ENCODE measurements at regions not wholly inside any gene's neighbourhood (a gene's known extent, or its start where the extent isn't known, plus 50 kb on each side); places are given as distances from the start of the nearest gene placed in this dataset.

DNA sequence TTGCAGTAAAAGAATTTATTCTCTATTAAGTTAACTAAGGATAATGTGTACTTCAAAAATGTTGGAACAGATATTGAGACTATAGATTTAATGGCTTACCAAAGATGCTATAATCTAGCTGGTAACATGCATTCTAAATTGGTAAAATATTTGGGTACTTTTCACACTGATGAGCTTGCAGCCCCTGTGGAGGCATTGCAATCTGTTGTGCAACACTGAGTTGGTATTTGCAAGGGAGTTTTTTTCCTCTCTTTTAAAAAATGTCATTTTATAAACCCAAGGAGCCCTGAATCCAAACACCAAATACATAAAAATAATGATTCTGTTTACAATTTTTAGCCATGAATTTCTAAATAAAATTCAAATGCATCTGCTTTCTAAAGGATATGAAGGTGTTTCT is 944.8 kb downstream of the DTWD2 start:
- DNase-seq (ENCODE audit: low spot score) = no peak

DNA sequence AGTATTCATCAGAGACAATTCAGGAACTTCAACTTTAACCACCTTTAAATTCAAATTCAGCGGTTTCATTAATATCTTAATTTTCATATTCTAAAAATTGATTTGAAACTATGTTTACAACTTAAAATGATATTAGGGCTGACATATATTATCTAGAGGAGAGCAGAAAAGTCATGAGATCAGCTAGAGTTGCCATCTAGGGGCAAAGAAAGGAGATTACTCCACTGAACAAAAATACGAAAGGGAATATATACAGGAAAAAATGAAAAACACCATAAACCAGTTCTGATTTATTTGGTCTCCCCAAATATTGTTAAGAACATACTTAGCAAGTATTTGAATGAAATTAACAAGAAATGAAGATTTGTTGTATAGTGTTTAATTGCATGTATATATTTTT is 946.3 kb downstream of the DTWD2 start:
- no peak for DNase-seq (ENCODE audit: low spot score)

DNA sequence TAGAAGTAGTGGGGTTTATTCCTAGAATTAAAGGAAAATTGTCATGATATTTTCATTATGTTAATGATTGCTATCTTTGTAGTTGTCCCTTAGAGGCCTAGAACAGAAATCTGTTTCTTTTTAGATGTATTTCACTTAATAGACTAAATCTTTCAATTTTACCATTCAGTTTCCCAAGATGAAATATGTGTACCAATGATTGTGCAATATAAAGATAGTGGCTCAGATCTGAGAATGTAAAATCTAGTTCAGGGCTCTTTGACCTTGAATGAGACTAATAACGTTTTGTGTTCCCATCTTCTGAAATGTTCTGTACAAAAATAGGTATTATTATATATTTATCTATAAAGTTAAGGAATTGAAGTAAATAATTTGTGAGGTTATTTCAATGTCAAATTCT is 947.9 kb downstream of the DTWD2 start:
- DNase-seq (ENCODE audit: low spot score) = no peak

DNA sequence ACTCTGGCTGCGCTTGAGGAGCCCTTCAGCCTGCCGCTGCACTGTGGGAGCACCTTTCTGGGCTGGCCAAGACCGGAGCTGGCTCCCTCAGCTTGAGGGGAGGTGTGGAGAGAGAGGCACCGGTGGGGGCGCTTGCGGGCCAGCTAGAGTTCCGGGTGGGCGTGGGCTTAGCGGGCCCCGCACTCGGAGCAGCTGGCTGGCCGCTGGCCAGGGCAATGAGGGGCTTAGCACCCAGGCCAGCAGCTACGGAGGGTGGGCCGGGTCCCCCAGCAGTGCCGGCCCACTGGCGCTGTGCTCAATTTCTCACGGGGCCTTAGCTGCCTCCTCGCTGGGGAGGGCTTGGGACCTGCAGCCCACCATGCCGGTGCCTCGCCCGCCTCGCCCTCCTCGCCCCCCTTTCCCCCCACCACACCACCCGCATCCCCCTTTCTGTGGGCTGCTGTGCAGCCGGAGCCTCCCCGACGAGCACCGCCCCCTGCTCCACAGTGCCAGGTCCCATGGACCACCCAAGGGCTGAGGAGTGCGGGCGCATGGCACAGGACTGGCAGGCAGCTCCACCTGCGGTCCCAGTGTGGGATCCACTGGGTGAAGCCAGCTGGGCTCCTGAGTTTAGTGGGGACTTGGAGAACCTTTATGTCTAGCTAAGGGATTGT is 954.5 kb downstream of the DTWD2 start:
- no peak for DNase-seq (ENCODE audit: low spot score)

DNA sequence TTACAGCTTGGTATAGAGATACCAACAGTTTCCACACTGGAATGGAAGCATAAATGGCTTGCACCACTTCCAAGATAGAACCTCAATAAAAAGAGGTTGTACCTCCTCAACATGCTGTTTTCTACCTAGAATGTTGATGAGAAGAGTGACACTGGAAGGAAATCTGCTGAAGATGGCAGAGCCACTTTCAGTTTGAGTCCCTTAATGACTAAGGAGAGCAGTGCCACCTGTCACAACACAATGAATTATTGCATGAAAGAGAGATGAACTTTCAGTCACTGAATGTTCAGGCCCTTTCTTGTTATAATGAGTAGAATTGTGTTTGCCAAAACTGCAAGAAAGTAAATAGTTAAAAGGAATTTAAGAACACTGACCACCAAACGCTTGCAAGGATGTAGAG is 958.5 kb downstream of the DTWD2 start:
- no peak for DNase-seq (ENCODE audit: low spot score)

DNA sequence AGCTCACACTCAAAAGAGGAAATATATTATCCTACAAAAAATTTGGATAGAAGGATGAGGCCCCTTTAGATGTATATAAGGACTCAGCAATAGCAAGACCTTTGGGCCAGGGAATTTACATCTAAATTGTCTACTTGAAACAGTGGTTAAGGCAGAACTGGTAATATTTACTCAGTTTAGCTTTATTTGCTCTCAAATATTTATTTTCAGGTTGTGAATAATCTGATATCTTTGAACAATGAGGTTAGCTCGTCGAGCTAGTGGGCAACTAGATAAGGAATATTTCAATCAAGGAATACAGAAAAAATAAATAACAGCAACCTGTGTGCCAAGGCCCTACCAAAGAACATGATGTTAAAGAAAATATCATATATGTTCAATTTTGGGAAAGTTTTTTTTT is 966.3 kb downstream of the DTWD2 start:
- DNase-seq (ENCODE audit: low spot score) = no peak

DNA sequence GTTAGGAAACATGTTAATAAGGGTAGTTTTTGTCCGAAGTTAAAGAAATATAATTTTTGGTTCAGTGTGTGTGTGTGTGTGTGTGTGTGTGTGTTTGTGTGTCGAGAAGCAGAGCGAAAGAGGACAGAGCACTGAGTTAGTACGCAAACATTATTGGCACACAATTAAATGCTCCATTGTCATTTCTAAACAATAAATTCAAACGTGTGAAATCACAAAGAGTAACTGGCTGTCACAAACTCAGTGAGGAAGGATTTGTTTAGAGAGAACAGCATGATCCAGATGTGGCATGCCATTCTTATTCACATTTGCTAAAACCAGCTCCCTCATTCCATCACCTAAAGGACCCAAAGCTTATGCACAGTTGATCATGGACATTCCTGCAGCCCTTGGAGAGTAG is 970.8 kb downstream of the DTWD2 start:
- DNase-seq (ENCODE audit: low spot score) = no peak

DNA sequence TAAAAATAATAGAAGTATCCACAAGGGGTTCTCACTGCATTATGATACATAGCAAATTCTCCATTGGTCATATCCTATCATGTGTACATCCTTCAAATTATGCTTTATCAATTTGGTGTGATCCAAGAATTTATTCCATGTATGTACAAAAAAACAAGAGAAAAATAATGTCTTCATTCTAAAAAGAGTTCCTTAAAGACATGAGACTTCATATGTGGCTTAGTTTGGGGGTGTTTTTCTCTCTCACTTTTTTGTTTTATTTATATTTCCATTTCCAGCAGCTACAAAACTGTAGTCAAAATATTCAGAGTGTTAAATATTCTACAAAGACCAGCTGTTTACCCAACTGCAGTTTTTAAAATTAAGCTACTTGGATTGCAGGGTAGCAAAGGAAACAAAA is 972.0 kb downstream of the DTWD2 start:
- no peak for DNase-seq (ENCODE audit: low spot score)

DNA sequence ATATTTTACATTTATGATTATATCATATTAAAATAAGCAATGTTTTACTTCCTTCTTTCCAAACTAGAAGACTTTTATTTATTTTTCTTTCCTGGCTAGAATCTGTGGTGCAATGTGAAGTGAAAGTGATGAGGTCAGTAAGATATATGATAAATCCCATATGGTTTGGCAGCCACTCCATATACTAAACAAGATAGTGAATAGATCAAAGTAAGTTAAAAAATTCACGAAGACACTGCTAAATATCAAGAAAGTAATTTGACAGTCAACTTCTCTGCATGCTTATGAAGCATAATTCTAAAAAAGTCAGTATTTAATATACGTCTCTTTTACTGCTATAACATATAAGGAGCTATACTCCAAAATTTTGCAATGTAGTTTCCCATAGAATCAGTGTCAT is 972.8 kb downstream of the DTWD2 start:
- DNase-seq (ENCODE audit: low spot score) = no peak

DNA sequence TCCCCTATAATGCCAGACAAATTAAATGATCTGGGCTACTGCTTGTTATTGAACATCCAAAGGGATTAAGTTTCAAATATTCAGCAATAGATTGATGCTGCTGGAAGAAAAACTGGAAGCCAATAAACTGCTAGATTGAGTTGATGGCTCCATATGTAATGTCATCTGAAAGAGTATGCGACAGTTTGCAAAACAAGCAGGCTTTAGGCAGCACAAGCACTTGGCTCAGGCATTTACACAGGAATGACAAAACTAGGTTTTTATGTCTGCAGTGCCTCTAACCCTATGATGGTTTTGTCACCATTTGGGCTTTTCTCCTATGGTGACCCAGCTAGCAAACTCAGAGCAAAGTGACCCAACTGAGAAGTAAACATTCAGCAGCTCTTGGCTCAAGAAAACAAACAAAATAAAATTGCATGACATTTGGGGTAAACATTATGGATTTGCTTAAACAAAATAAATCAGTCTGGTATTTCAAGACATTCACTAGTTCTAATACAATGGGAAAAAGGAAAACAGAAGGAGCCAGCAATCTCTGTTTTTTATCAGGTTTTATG is 978.5 kb downstream of the DTWD2 start:
- DNase-seq (ENCODE audit: low spot score) = no peak

DNA sequence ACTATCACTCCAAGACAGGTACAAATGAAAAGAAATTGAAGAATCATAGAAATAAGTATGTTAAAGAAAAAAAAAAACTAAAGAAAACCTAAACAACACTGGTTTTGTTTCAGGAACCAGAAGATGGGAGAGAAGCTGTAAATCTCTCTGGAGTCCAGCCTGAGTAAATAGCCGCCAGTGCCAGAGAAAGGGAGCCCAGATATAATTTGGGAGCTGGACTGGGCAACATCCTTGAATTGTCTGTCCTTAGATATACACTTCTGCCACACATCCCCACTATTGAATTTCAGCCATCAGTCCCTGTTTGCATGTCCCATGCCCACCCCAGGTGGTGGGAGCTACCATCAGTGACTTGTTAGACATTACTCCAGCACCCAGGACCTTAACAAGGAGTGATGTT is 979.6 kb downstream of the DTWD2 start:
- DNase-seq (ENCODE audit: low spot score) = no peak

DNA sequence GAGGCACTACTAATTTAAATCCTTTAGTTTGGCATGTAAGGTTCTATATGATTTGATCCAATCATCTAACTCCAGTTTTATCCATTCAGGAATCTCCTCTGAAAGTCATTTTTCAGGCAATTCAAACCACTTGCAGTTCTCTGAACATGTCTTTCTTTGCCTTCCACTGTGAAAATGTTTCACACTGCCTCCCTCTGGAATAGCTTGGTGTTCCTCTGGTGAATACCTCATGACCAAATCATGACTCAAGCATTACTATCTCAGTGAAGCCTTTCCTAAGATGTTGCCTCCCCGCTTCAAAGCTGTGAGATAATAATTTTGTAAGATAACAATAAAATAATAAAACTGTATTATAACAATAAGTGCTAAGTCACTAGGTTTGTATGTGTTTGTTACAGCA is 981.1 kb downstream of the DTWD2 start:
- no peak for DNase-seq (ENCODE audit: low spot score)

DNA sequence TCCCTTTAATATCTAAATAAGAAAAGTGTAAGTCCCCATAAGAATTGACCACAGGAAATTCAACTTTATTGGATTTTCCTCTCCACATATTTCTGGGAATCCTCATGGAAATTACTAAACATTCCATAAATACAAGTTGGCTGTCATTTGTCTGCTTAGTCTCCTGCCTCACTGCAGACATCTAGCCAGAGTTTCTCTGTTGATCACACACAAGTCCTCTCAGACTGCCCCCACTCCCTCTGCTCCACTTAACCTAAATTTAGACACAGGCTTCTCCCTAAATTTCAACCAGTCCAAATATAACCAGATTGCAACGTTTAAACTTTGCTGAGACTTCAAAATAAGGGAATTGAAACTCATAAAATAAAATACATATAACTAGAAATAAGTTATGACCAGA is 982.1 kb downstream of the DTWD2 start:
- DNase-seq (ENCODE audit: low spot score) = no peak

DNA sequence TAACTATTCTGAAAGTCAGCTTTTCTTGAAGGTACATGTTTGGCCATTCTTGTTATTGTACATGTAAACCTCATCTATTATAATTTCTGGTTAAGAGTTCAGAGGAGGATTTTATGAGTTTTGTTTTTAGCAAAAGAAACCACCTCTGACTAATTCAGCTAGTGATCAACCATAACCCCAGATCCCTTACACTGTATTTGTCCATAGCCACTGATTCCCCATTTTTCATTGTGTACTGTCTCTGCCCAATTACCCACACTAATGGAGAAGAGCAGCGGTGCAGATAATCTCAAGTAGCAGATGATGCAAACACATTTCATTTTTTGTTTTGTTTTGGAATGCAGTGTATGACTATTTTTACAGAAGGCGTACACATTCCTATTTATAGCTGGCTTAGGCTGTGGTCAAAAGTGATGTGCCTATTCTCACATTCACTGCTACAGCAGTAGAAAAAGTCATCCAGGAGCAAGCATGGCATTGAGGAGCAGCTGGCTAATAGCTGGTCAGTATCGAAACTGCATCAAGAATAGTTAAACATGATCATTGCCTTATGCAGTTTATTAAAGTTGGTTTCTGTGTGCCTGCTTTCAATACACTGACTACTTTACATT is 988.3 kb downstream of the DTWD2 start:
- no peak for DNase-seq (ENCODE audit: low spot score)

DNA sequence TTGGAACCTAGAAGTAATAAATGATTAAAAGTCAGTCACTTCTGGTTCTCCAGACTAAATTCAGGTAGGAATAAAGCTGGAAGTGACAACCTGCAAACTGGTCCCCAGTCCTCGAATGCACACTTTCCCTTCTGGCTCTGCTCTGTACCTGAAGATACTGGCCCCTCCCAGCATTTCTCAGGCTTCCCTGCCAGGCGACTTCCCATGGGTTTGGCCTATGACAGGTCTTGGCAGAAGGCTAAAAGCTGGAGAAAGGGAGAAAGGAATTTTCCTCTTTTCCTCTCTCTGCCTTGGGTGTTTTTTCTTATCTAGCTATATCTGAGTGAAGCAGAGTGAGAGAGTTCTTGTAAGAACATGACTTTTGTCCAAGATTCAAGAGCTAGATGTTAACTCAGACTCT is 1005.7 kb downstream of the DTWD2 start:
- DNase-seq (ENCODE audit: low spot score) = no peak

DNA sequence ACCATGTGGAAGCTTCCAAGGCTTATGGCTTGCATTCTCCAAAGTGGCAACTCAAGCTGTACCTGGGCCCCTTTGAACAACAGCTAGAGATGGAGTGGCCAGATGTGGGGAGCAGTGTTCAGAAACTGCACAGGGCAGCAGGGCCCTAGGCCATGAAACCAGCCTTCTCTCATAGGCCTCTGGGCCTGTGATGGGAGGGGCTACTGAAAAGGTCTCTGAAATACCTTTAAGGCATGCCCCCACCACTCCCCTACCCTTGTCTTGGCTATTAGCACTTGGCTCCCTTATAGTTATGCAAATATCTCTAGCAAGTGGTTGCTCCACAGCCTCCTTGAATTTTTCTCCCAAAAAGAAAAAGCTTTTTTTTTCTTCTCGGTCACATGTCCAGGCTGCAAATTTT is 1014.6 kb downstream of the DTWD2 start:
- no peak for DNase-seq (ENCODE audit: low spot score)

DNA sequence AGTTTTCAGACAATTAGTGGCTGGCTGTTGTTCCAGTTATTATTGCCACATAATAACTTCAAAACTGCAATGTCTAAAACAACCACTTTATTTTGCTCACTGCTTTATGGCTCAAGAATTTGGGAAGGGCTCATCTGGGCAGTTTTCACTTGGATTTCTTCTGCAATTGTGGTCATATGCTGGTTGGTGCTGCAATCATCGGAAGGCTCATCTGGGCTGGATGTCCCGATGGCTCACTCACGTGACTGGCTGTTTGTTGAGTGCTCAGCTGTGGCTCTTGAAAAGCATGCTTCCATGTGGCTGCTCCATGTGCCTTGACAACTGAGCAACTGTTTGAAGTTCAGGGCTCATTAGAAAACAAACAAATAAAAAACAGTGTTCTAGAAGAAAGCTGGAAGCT is 1032.5 kb downstream of the DTWD2 start:
- DNase-seq (ENCODE audit: low spot score) = no peak

DNA sequence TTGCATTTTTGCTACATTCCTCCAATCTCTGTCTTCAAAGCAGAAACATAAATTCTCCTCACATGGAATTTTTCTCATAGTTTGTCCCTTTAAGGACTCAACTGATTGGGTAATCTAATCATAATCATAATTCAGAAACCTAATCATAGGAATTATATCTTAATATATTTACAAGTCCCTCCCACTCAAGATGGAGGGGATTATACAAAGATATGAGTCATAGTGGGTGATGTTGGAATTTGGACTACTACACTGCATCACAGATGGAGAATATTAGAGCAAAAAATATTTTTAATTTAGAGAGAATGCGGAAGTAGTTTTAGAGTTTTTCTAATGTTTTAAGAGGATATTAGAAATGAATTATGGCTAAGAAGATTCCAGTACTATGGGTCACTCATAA is 1034.0 kb downstream of the DTWD2 start:
- no peak for DNase-seq (ENCODE audit: low spot score)

DNA sequence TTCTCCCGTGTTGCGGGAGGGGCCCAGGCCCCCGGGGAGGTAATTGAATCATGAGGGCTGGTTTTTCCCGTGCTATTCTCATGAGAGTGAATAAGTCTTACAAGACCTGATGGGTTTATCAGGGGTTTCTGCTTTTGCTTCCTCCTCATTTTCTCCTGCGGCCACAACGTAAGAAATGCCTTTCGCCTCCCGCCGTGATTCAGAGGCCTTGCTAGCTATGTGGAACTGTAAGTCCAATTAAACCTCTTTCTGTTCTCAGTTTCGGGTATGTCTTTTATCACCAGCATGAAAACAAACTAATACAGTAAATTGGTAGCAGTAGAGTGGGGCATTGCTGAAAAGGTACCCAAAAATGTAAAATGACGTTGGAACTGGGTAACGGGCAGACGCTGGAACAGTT is 1035.1 kb downstream of the DTWD2 start:
- no peak for DNase-seq (ENCODE audit: low spot score)

DNA sequence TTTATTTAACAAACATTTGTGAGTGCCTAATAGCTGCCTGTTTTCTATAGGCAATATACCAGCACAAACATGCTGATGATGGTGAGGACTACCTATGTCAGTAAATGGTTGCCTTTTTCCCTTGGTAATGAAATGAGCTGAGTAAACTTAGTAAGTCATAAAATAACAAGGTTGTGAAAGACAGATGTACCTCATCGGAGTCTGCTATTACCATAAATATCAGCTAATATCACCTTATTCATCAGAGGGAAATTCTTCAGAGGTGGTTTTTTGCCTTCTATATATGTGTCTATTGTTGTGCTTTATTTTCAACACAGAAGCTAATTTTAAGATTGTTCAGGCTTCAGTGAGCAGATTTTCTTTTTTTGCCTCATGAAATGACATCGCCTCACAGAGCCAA is 1040.5 kb downstream of the DTWD2 start:
- DNase-seq (ENCODE audit: low spot score) = no peak

DNA sequence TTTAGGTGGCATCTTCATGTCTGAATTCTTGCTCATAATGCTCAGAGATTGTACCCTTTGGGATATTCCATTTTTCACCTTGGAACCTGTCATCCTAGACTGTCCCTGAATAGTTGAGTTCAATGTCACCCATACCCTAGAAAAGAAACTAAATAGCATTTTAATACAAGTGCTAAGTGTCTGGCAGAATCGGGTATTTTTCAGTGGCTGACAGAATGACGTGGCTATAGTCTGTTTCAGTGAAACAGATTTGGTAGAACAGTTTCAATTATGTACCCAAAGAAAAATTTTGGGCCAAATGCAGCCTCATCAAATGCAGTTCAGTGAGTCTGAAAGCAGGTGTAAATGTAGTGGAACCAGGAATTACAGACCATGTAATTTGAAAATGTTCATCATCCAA is 1041.2 kb downstream of the DTWD2 start:
- DNase-seq (ENCODE audit: low spot score) = no peak

DNA sequence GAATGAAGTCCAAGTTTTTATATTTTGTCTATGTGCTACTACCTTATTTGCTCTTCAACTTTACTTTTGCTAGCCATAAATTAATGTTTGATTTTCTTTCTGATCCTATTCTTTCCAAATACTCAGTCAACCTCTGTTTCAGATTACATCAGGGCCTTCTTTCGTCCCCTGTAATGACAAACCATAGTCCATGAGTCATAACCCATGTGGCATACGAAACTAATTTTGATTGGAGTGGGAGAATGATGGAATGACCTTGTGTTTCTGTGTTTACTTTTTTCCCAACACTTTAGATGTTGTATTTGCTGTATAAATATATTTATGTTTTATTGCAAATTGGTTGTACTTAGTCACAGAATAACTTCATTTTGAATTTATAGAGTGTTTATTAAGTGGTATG is 1043.1 kb downstream of the DTWD2 start:
- no peak for DNase-seq (ENCODE audit: low spot score)

DNA sequence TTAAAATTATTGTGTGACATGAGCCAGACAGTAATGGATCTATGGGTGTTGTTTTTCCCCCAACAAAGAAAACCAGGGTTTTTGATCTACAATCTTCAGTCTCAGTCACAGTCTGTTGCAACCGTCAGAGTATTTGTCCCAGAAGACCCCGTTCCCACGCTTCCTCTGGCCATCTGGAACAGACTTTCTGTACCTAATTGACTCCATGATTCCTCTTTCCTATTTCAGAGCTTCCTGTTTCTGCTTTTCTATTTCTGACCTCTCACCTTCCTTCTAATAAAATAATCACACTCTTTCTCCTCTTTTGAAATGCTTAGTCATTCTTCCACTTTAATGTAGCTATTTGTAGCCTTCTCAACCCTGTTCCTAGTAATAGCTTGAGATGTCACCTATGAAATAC is 1044.8 kb downstream of the DTWD2 start:
- no peak for DNase-seq (ENCODE audit: low spot score)

DNA sequence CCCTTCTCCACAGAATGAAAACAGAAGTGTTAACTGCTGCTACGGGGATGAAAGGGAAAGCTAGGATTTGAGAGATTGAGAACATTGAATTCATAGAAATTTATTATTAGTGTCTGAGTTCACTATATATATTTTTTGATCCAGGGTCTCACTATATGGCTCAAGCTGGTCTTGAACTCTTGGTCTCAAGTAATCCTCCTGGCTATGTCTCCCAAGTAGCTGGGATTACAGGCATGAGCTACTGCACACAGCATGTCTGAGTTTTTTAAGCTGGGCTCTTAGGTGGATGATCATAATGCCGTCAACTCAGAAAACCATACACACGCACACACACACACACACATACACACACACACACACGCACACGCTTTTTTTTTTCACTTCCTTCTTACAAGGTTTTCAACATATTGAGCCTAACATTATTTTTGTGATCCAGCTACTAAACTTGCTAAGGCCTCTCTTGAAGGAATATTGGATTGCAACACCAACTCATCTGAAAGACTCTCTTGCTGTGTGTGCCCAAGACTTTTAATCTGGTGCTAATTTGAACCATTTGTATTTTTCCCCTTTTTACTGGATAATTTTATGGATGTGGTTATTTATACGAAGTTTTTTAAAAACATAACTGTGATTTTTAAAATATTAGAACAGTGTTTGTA is 1045.4 kb downstream of the DTWD2 start:
- DNase-seq (ENCODE audit: low spot score) = no peak
